Vagina (tissue), 2 donors: ENCODE measurements at regions not wholly inside any gene's neighbourhood (a gene's known extent, or its start where the extent isn't known, plus 50 kb on each side); places are given as distances from the start of the nearest gene placed in this dataset.

ENCODE experiments used
- POLR2A ChIP-seq, 2 donors: fragments of 450-650 bp; IDR thresholded peaks; one replicate each; pipeline ENCODE4 v1.6.1; 2017; ENCODE audit warnings: antibody characterized with exemption in 2 of 2, mild to moderate bottlenecking in 2 of 2, moderate library complexity in 2 of 2
- POLR2AphosphoS5 ChIP-seq, 2 donors: sonication (generic); formaldehyde crosslinking; IDR thresholded peaks; one replicate each; pipeline ENCODE4 v1.9.0; 2017; ENCODE audit warnings: antibody characterized with exemption in 2 of 2, mild to moderate bottlenecking in 2 of 2, low read depth in 1 of 2; ENCODE audit not compliant: insufficient read depth in 1 of 2
- TF ChIP-seq, protein P1 (sequence below), 3 experiments: fragments of 450-650 bp in 2 of 3; fragments of 200-600 bp in 1 of 3; sonication (generic) in 1 of 3; IDR thresholded peaks; one replicate each; pipeline ENCODE4 v1.5.1; 2017 to 2019; ENCODE audit warnings: antibody characterized with exemption in 3 of 3, mild to moderate bottlenecking in 2 of 3, moderate library complexity in 2 of 3

DNA sequence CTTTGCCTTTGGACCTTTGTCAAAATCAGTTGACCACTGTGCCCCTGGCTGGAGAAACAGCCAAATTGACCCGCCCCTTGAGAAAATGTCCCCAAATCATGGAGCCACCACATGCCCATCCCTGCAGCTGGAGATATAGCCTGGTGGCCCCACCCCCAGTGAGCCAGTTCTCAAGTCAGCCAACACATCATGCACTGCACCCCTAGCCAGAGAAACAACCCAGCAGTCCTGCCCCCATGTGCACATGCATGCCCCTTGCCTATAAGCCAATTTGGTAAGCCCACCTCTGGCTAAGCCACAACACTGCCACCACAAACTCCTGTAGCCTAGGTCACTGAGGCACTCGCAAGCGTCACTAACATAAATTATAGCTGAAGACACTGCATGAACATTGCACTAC, 174.2 kb upstream of the ECI2 start:
- TF ChIP-seq, protein P1, sequence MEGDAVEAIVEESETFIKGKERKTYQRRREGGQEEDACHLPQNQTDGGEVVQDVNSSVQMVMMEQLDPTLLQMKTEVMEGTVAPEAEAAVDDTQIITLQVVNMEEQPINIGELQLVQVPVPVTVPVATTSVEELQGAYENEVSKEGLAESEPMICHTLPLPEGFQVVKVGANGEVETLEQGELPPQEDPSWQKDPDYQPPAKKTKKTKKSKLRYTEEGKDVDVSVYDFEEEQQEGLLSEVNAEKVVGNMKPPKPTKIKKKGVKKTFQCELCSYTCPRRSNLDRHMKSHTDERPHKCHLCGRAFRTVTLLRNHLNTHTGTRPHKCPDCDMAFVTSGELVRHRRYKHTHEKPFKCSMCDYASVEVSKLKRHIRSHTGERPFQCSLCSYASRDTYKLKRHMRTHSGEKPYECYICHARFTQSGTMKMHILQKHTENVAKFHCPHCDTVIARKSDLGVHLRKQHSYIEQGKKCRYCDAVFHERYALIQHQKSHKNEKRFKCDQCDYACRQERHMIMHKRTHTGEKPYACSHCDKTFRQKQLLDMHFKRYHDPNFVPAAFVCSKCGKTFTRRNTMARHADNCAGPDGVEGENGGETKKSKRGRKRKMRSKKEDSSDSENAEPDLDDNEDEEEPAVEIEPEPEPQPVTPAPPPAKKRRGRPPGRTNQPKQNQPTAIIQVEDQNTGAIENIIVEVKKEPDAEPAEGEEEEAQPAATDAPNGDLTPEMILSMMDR (IDR thresholded peaks at IDR 0.05), result no peak
- TF ChIP-seq POLR2A (IDR thresholded peaks at IDR 0.05) (no peak), POLR2AphosphoS5 (IDR thresholded peaks at IDR 0.05; ENCODE audit: insufficient read depth in 1 of 2, low read depth in 1 of 2) (no peak)
